ENCODE measurements at regions not wholly inside any gene's neighbourhood (a gene's known extent, or its start where the extent isn't known, plus 50 kb on each side); places are given as distances from the start of the nearest gene placed in this dataset.

GRCh38 chr20:22795433-22795832 lies 211.1 kb upstream of the FOXA2 start:
- TF ChIP-seq CTCF (IDR thresholded peaks at IDR 0.05 in 8 of 11, conservative IDR thresholded peaks at IDR 0.05 in 3 of 11) (no peak), POLR2AphosphoS5 (IDR thresholded peaks at IDR 0.05) (no peak), POLR2A (IDR thresholded peaks at IDR 0.05) (no peak)
